ENCODE measurements at regions not wholly inside any gene's neighbourhood (a gene's known extent, or its start where the extent isn't known, plus 50 kb on each side); places are given as distances from the start of the nearest gene placed in this dataset.

DNA sequence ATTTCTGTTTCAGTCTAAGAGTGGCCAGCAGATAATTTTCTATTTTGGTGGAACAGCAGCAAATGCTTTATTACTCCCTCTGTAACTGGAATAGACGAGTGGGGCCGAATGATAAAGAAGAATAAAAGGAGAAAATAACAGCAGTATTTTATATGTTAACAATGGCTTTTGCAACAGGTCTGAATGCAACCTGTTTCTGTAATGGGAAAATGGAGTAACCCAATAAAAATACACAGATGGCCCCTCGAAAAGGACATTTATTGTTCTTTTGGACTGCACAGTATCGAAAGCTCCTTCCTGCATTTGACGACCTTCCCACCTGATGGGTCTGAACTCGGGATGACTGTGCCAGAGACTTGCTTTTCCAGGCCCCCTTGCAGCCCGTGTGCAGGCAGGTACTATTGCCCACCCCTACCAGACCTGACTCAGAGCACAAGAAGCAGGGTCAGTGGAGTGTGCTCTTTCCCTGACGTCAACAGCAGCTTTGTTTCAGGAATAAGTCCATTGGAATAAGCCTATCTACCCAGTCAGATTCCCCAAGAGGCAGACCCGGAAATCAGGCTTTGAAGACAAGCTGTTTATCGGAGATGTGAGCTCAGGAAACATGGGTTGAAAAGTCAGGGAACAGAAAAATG, 306.5 kb upstream of the NEBL start:
- in situ Hi-C loops (cut with HindIII; ENCODE audit: low pct_ligation_motif_present, low pct_unique_long_range_greater_than_20kb, low sequenced_read_pairs) = no loop called here

GRCh38 chr10:21202776-21203462, 305.8 kb upstream of the NEBL start:
- DNase-seq = no peak
- in situ Hi-C loops (cut with HindIII; ENCODE audit: low pct_ligation_motif_present, low pct_unique_long_range_greater_than_20kb, low sequenced_read_pairs) = no loop called here

More for the DNA sequence above, 306.5 kb upstream of the NEBL start:
- no peak for DNase-seq

- in situ Hi-C loops (cut with HindIII; ENCODE audit: low pct_ligation_motif_present, low pct_unique_long_range_greater_than_20kb, low sequenced_read_pairs) = no loop called here
- DNase-seq = no peak
These were observed 302.4 kb upstream of the NEBL start for GRCh38 chr10:21199501-21199900.

DNA sequence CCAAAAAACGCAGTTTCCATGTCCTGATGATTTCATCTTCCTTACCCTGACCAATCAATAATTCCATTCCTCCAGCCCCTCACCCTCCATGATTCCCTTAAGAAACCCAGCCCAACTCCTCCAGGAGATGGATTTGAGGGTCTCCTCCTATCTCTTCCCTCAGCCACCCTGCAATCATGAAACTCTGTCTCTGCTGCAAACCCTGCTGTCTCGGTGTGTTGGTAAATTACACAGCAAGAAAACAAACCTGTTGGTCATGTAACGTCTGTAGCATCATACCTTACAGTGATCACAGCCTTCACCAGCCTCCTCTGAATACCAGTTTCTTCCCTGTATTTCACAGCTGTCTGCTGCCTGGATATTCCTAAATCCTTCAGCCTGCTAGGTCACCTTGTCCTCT, 300.7 kb upstream of the NEBL start:
- no peak for DNase-seq
- in situ Hi-C loops (cut with HindIII; ENCODE audit: low pct_ligation_motif_present, low pct_unique_long_range_greater_than_20kb, low sequenced_read_pairs) = no loop called here

DNA sequence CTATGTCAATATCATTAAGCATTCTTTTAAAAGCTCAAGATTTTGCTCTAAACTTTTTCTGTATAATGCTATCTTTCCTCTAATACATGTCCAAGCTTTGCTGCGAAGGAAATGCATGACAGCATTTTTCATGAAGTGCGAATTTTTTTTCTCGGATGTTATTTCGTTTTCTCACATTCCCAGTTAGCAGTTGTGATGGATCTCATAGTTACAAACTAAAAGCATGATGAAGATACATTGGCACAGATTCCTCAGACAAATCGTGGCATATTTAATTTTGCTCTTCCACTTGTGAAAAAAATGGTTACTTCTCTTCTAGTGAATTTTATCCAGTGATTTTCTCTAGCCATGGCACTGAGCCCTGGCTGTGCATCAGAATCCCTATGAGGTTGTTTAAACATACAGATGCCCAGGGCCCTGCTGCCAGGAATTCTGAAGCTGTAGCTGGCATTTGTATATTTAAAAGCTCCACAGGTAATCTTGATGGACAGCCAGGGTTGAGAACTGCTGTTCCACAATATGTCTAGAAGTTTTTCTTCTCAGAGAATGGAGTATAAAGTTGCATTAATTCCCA, 299.8 kb upstream of the NEBL start:
- in situ Hi-C loops (cut with HindIII; ENCODE audit: low pct_ligation_motif_present, low pct_unique_long_range_greater_than_20kb, low sequenced_read_pairs) = no loop called here
- DNase-seq = no peak

DNA sequence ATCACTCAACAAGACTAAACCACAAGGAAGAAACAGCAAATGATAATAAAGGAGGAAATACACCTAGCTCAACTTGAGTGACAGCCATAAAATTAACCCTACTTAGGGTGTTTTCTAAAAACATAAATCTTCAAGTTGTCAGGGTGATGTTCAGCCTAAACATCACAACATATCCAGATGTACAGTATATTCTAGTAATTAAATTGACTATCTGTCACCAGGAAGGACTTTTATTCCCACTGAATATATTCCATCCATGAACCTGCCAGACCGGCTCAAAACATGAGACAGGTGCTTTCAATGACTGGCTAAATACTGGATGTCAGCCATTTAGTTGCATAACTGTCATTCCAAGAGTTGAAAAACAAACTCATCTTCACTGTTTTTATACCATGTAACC, 298.1 kb upstream of the NEBL start:
- no peak for DNase-seq
- in situ Hi-C loops (cut with HindIII; ENCODE audit: low pct_ligation_motif_present, low pct_unique_long_range_greater_than_20kb, low sequenced_read_pairs) = no loop called here

DNA sequence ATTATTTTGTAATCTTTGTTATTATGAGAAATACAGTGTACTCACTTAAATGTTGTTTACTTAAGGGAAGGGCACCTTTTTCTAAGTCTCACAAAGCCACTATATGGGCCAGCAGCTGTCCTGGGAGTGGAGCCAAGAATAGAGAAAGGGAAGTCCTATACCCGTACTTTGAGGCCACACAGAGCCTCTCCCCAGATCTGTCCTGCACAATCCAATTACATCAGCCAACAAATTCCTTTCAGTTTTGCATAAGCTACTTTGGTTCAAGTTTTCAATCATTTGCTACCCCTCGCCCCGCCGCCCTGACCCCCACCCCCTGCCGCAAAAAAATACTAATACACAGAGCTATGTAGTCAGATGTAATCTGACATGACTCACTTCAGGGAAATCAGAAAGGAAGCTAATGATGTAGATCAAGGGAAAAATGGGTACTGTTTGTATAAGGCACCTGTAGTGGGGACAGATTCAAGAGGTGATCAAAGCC, 297.4 kb upstream of the NEBL start:
- in situ Hi-C loops (cut with HindIII; ENCODE audit: low pct_ligation_motif_present, low pct_unique_long_range_greater_than_20kb, low sequenced_read_pairs) = no loop called here
- peak; percentile 82 for DNase-seq

- in situ Hi-C loops (cut with HindIII; ENCODE audit: low pct_ligation_motif_present, low pct_unique_long_range_greater_than_20kb, low sequenced_read_pairs) = no loop called here
- no peak for DNase-seq
These were observed 296.1 kb upstream of the NEBL start for GRCh38 chr10:21193196-21193595.

- in situ Hi-C loops (cut with HindIII; ENCODE audit: low pct_ligation_motif_present, low pct_unique_long_range_greater_than_20kb, low sequenced_read_pairs) = no loop called here
- DNase-seq = no peak
These were observed 294.4 kb upstream of the NEBL start for GRCh38 chr10:21191512-21191911.

GRCh38 chr10:21184984-21185383, 287.9 kb upstream of the NEBL start:
- DNase-seq = no peak
- in situ Hi-C loops (cut with HindIII; ENCODE audit: low pct_ligation_motif_present, low pct_unique_long_range_greater_than_20kb, low sequenced_read_pairs) = no loop called here

DNA sequence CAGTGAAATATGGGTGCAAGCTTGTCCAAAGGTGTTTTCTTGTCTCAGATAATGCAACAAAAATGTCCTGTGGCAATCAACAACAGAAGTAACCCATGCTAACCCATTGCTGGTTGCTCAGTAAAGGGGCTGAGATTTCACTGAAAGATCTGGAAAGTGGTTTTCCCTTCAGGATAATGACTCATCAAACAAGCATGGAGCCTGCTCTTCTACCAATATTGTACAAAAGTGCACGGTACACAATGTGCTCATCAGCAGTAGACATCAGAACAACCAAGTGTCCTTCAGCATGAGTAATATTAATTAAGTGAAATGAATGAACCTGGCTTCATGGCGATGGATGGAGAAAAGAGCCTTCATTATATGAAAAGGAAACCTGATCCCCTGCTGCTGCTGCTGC, 287.1 kb upstream of the NEBL start:
- DNase-seq = no peak
- in situ Hi-C loops (cut with HindIII; ENCODE audit: low pct_ligation_motif_present, low pct_unique_long_range_greater_than_20kb, low sequenced_read_pairs) = no loop called here

GRCh38 chr10:21183025-21183424, 285.9 kb upstream of the NEBL start:
- no peak for DNase-seq
- in situ Hi-C loops (cut with HindIII; ENCODE audit: low pct_ligation_motif_present, low pct_unique_long_range_greater_than_20kb, low sequenced_read_pairs) = no loop called here

DNA sequence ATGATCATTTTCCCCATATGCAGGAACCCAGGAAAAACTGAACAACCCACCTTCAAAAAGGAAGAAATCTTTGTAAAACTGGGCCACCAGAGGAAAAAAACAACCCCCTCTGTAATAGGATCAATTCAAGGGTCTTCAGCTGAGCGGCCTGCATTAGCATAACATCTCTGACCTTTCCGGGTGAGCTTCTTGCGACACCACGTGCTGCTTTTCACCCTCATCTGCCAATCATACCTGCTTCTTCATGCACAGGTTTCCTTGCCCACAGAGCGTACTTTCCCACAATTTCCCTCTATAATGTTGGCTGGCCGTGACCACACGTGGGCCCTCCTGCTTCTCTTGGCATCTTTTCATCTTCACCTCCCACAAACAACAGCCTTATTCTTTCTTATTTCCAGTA, 284.3 kb upstream of the NEBL start:
- DNase-seq = no peak
- in situ Hi-C loops (cut with HindIII; ENCODE audit: low pct_ligation_motif_present, low pct_unique_long_range_greater_than_20kb, low sequenced_read_pairs) = no loop called here

DNA sequence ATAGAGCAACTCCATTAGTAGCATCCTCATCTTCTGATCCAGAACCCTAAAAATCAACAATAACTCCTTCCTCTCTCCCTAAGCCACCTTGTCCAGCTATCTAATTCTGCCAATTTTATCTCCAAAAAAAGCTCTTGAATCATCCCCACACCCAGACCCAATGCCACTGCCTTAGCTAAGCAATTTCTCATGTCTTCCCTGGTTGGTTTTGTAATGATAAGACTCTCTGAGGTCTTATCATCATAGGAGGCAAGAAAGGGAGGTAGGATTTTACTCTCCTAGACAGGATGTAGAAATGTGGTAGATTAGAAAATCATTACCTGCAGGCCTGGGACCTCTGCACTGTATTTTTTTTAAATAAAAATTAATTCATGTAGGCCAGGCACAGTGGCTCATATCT, 283.5 kb upstream of the NEBL start:
- no peak for DNase-seq
- in situ Hi-C loops (cut with HindIII; ENCODE audit: low pct_ligation_motif_present, low pct_unique_long_range_greater_than_20kb, low sequenced_read_pairs) = no loop called here

DNA sequence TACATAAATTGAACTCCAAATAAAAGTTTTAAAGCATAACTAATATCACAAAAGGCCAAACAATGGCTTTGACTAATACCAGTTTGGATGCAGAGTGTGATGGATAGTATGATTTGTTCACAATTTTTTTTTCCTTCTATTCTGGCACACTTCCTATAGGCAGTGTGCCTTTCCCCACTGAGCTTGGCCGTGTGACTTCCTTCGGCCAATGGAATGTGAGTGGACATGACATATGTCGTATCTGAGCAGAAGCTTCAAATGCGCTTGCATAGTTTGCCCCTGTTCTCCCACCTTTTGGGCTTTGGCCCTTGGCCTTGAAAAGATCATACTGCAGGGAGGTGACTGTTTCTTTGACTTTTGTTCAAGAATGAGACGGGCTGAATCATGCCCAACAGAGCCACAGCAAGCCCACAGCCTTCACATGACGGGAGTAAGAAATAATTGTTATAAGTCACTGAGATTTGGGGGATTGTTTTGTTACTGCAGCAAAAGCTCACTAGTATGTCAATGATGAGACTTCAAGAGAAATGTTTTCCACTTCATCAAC, 279.9 kb upstream of the NEBL start:
- DNase-seq = no peak
- in situ Hi-C loops (cut with HindIII; ENCODE audit: low pct_ligation_motif_present, low pct_unique_long_range_greater_than_20kb, low sequenced_read_pairs) = no loop called here

DNA sequence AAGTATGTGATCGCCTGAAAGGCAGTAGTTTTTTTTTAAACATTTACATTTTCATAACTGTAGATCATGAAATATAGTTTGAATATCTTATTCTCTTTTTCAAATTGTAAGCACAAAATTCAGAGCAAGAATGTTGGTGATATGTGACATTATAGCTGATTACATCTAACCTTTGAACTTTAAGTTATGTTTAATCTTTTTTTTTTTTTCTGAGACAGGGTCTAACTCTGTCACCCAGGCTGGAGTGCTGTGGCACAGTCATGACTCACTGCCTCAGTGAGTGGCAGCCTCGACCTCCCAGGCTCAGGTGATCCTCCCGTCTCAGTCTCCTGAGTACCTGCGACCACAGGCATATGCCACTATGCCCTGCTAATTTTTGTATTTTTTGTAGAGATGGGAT, 278.7 kb upstream of the NEBL start:
- DNase-seq = no peak
- in situ Hi-C loops (cut with HindIII; ENCODE audit: low pct_ligation_motif_present, low pct_unique_long_range_greater_than_20kb, low sequenced_read_pairs) = no loop called here

DNA sequence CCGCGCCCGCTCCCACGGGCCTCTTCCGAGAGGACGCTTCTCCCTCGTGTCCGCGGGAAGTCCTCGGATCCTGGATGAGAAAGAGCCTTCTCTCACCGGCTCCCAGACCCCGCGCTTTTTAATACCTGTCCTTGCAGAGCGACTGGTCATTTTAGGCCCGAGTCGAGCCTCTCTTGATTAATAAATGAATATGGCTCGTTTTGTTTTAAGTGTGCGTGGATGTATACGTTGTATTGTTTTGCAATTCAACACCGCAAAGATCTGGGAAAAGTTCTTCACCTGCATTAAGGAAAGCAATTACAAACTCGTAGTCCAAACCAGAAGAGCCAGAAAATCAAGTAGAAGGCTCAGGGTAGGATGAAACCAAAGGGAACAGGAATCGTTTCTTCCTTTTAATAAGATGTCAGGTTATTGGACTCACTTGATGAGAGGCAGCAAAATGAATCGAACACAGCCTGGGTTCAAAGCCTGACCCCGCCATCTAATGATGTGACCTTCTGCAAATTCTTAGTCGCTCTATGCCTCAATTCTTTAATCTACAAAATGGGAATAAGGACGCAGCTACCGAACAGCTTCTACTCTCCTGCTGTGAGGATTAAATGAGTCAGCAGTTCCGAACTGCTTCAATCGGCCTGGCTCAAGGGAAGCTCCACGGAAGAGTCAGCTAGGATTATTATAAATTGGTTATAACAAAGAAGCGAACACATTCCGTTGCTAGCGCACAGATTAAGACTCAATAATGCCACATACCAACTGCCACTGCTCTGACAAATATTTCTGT, 277.8 kb upstream of the NEBL start:
- in situ Hi-C loops (cut with HindIII; ENCODE audit: low pct_ligation_motif_present, low pct_unique_long_range_greater_than_20kb, low sequenced_read_pairs) = no loop called here
- DNase-seq = no peak

DNA sequence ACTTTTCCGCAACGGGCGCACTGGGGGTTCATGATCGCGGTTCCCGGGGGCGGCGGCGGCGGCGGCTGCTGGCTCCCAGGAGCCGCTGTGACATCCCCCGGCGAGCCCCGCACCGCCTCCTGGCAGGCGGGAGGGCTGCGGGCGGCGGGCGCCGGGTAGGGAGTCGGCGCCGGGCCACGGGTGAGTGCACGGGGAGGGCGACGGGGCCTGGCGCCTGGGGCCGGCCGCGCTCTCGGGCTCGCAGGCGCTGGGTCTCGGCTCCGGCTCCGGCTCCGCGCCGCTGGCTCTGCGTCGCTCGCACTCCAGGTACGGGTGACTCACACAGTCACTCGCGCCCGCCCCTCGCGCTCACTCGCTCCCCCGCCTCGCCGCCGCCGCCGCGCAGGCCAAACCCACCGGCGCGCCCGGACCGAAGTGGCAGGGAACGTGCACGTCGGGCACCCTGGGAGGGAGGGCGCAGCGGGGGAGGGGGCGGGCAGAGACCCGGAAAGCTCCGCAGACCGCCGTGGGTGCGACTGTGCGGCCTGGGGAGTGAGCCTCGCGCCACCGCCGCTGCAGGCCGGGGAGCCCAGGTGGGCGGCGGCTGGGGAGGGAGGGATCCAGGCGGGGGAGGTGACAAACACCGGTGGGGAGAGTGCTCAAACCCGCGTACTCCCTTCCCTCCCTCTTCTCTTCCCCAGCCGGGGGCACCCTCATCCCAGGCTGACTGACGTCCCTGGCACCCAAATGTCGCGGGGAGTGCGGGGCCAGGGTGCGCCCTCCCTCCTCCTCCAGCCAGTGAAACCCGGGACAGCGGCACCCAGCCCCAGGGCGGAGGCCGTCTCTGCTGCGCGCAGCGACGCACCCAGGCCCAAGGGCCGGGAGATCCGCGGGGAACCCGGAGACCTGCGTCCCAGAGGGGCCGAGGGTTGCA, 276.9 kb upstream of the NEBL start:
- in situ Hi-C loops (cut with HindIII; ENCODE audit: low pct_ligation_motif_present, low pct_unique_long_range_greater_than_20kb, low sequenced_read_pairs) = no loop called here
- peak; percentile 41 for DNase-seq

Data from ACHN (cell line).